ENCODE measurements at regions not wholly inside any gene's neighbourhood (a gene's known extent, or its start where the extent isn't known, plus 50 kb on each side); places are given as distances from the start of the nearest gene placed in this dataset.

GRCh38 chr17:72046178-72046577, 74.6 kb upstream of the SOX9 start:
- ATAC-seq (no peak), DNase-seq (no peak)
- intact Hi-C loops (cut with DNase I): no loop called here

GRCh38 chr17:72046643-72047612, 73.9 kb upstream of the SOX9 start:
- no peak for DNase-seq
- ATAC-seq: no peak
- intact Hi-C loops (cut with DNase I): no loop called here

GRCh38 chr17:72049914-72050313, 70.9 kb upstream of the SOX9 start:
- DNase-seq: no peak
- no peak for ATAC-seq
- intact Hi-C loops (cut with DNase I): no loop called here

- ATAC-seq: no peak
- DNase-seq: no peak
- intact Hi-C loops (cut with DNase I): no loop called here
Measured at GRCh38 chr17:72053036-72053435, 67.8 kb upstream of the SOX9 start.

- intact Hi-C loops (cut with DNase I): no loop called here
- DNase-seq: no peak
- no peak for ATAC-seq
Measured at GRCh38 chr17:72053449-72053848, 67.4 kb upstream of the SOX9 start.

- no peak for ATAC-seq
- DNase-seq: no peak
- intact Hi-C loops (cut with DNase I): no loop called here
Measured at GRCh38 chr17:72056155-72056554, 64.7 kb upstream of the SOX9 start.

- no peak for DNase-seq
- intact Hi-C loops (cut with DNase I): no loop called here
- no peak for ATAC-seq
Measured at GRCh38 chr17:72056727-72057290, 64.0 kb upstream of the SOX9 start.

- DNase-seq: no peak
- ATAC-seq: no peak
- intact Hi-C loops (cut with DNase I): no loop called here
Measured at GRCh38 chr17:72060084-72060483, 60.7 kb upstream of the SOX9 start.

GRCh38 chr17:72063262-72063661, 57.6 kb upstream of the SOX9 start:
- intact Hi-C loops (cut with DNase I): no loop called here
- ATAC-seq: peak in 1 of 2 donors; percentile 44
- no peak for DNase-seq

- intact Hi-C loops (cut with DNase I): no loop called here
Measured at GRCh38 chr17:72063756-72064450, 56.9 kb upstream of the SOX9 start.

GRCh38 chr17:72064606-72065193, 56.1 kb upstream of the SOX9 start:
- ATAC-seq: no peak
- DNase-seq: no peak

More at GRCh38 chr17:72063756-72064450, 56.9 kb upstream of the SOX9 start:
- no peak for DNase-seq
- ATAC-seq: peak in 1 of 2 donors; percentile 63

GRCh38 chr17:72065556-72065955, 55.3 kb upstream of the SOX9 start:
- intact Hi-C loops (cut with DNase I): no loop called here

More at GRCh38 chr17:72064606-72065193, 56.1 kb upstream of the SOX9 start:
- intact Hi-C loops (cut with DNase I): no loop called here

GRCh38 chr17:72068643-72069042, 52.2 kb upstream of the SOX9 start:
- DNase-seq (no peak), ATAC-seq (no peak)
- intact Hi-C loops (cut with DNase I): no loop called here

More at GRCh38 chr17:72065556-72065955, 55.3 kb upstream of the SOX9 start:
- DNase-seq: no peak
- ATAC-seq: no peak

GRCh38 chr17:72069586-72070202, 51.1 kb upstream of the SOX9 start:
- ATAC-seq (no peak), DNase-seq (no peak)
- intact Hi-C loops (cut with DNase I): no loop called here
